Right lung (tissue), 2 donors: ENCODE measurements at regions not wholly inside any gene's neighbourhood (a gene's known extent, or its start where the extent isn't known, plus 50 kb on each side); places are given as distances from the start of the nearest gene placed in this dataset.
"Not testable (repeated sequence)": the region's sequence is repeated elsewhere in the genome, so short reads cannot be mapped to it uniquely, and the experiment has no call there.

Experiments
- DNase-seq, 2 donors: peaks; one replicate each; pipeline ENCODE4 v3.0.0-alpha.2; 2013

DNA sequence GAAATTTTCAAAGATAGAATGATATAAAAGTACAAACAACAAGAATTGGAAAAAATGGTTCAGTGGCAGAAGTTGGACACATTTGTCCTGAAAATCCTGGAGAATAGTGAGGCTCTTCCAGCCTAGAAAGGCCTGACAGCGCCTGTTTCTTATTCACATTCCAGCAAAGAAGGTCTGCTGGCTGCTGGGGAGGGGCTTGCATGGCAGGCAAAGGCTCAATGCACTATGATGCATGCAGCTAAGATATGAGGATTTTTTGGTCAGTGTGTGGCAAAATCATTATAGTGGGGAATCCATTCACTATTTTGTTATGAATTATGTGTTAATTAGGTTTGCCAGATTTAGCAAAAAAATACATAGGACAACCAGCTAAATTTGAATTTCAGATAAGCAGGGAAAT lies 243.9 kb upstream of the SLC30A5 start:
- DNase-seq, result no peak

DNA sequence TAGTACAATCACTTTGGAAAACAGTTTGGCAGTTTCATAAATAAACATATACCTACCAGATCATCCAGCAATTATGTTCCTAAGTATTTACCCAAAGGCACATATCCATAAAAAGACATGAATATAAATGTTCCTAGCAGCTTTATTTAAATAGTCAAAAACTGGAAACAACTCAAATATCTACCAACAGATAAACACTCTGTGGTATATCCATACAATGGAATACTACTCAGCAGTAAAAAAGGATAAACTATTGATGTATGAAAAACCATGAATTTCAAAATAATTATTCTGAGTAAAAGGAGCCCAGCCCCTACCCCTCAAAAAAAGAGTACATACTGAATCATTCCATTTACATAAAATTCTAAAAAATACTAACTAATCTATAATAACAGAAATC lies 232.7 kb upstream of the SLC30A5 start:
- no peak for DNase-seq

DNA sequence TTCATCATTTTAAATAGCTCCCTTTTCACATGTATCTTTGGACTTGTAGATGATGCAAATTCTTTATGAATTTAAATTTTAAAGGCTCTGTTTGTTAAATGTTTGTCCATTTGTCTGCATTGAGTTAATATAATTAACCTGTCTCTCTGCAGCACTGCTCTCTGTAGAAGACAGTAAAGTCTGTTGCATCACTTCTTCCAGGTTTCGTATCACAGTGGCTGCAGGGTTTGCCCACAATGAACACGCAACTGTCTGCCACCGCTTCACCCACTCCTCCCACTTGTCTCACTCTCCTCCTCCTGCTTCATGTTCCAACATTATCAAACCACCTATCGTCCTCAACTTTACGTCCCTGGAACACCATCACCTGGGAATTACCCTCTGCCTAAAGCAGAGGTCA lies 231.3 kb upstream of the SLC30A5 start:
- no peak for DNase-seq

DNA sequence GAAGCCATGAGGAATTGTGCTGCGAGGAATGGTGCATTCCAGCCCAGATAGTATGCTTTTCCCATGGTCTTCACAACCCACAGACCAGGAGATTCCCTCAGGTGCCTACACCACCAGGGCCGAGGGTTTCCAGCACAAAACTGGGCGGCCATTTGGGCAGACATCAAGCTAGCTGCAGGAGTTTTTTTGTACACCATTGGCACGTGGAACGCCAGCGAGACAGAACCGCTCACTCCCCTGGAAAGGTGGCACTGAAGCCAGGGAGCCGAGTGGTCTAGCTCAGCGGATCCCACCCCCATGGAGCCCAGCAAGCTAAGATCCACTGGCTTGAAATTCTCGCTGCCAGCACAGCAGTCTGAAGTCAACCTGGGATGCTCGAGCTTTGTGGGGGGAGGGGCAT lies 228.6 kb upstream of the SLC30A5 start:
- not testable (repeated sequence) for DNase-seq

DNA sequence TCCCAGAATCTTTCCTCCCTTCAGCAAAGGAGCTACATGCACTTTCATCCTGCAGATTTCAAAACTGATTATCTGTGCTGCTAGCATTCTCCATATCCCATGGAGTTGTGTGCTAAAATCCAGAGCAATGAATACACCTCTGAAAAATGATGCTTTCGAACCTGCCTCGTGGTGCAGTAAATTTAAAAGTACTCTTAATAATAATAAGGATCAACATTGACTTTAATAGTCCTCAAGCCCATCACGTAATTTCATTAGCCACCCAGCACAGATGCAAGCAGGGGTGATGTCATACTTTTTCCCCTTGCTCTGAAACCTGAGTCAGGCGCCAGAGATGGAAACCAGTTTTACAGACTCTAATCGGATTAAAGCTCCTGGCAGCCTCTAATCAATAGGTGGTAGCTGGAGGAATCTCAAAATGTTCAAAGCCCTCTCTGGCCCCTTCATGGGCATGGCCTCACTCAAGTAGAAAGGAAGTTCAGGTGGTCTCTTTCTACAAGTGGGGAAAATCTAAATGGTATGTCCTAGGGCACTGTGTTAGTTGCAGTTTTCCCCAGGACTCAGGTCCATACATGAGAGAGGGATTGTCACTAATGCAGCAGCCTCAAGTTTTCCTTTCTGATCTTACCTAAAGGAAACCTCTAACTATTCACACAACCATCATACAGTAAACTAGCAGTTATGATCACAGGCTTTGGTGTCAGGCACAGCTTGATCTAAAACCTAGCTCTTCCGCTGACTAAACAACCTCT lies 221.6 kb upstream of the SLC30A5 start:
- DNase-seq, result no peak

DNA sequence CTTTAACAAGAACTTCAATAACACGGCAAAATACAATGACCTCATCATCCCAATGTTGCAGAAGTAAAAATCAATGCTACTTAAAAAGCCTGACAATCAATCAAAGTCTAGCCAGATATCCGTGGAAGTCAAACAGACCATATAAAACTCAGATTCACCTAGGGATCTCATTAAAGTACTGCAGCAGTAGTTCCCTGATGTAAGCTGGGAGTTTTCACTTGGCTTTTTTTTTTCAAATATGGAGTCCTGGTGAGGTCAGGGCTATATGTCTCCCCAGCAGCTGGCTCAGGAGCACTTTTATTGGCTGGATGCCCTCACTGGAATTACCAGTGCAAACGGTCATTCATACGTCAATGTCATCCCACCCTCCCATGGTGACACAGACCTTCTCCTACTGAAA lies 220.6 kb upstream of the SLC30A5 start:
- DNase-seq, result no peak

DNA sequence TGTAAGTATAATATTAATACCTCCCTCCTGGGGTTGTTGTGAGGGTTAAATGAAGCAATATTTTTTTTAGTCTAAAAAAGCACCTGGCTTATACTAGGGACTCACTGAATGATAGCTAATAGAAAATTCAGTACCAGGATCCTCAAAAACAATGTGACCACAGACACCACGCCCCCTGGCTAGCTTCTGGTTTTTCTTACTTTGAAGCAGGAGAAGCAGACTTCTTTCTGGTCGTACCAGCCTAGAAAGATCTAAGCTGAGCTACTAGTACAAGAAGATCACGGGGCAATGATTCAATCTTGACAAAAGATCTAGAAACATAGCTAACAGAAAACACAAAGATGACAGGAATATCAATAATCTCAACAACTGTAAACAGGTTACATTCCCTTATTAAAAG lies 218.5 kb upstream of the SLC30A5 start:
- no peak for DNase-seq

DNA sequence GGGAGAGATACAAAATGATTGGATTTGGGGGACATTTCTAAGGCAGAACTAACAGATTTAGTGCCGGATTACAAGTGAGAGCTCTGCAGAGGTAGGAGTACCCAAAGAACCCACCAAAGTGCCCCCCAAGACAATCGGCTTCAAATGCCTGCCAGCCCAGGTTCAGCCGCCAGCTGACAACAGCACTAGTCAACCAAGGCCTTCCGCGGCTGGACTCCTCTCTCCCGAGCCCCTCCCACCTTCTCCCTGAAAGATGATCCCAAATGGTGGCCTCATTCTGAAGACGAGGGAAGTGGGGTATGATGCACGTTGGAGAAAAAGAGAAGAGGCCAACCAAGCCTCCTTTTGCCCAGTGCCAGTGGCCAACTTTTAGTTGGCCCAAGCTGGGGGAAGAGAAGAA lies 210.4 kb upstream of the SLC30A5 start:
- no peak for DNase-seq

DNA sequence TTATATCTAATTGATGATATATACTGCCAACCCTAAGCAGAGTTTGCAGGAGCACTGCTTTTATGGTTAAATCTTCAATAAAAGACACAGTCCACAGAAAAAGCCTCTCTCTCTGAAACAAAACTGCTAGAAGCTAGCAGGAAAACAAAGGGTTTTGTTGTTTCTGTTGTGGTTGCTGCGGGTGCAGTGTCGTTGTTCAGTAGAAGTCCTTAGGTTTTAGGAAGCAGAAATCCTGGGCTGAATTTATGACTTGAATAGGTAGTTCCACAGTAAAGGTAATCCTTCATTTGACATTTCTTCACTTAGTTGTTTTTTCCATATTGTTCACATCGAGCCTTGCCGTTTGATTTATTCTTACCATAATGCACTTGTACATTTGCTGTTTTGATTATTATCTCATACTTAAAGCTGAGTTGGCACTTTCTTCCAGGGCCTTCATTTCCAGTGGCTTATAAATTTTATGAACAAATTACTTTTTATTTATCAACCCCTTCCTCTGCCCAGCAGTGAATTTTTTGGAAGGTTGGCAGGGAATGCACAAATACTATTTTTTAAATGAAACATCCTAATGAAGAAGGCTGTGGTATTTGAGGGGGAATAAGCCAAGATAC lies 209.6 kb upstream of the SLC30A5 start:
- no peak for DNase-seq

DNA sequence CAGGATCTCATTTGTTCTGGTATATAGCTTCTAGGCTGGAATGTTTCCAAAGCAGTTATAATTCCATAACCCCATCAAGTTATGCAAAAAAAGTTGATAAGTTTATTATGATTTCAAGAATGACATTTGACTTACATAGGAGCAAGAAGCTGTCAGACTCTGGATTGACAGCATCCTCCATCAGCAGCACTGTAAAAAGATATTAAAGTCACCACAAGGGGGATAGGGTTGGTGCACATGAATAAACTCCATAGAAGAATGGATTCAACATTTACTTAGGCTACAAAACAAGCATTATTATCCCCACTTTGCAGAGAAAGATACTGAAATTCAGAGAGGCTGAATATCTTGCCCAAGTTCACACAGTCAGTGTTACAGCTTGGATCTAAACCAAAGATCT lies 208.9 kb upstream of the SLC30A5 start:
- peak in 1 of 2 donors; percentile 3 for DNase-seq

DNA sequence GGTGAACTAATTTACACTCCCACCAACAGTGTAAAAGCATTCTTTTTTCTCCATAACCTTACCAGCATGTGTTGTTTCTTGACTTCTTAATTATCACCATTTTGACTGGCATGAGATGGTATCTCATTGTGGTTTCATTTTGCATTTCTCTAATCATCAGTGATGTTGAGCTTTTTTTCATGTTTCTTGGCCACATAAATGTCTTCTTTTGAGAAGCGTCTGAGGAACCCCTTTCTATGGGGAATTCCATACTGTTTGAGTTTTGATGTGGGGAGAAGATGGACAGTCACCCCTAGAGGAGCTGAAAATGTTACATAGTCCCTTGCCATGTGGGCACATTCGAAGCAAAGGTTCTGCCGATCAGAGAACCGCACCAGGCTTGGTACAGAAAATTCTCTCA lies 207.0 kb upstream of the SLC30A5 start:
- no peak for DNase-seq

DNA sequence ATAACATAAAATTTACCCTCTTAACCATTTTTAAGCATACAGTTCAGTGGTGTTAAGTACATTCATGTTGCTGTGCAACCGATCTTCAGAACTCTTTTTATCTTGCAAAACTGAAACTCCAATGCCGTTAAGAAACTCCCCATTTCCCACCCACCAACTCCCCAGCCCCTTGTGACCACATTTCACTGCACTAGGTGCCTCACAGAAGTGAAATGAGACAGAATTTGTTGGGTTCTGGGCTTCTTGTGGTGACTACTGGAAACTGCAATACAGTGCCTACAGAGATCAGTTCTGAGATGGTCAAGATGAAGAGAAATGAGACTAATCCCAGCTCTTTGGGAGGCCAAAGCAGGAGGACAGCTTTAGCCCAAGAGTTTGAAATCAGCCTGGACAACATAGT lies 202.1 kb upstream of the SLC30A5 start:
- no peak for DNase-seq

DNA sequence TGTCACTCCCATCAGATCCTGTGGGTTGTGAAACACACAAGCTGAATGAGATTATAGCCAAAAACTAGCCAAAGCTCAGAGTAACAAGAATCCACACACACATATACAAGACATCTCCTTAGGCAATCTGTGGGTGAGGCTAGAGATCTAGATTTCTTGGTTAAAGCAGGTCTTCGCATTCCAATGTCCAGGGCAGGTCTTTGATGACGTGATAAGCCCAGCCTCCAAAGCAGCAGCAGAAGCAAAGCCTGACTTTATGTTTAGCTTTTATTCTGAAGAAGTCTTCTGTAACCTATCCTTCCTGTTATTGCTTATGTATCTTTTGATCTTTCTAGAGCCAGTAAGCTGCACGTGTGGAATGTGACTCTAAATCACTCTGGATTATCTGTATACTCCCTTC lies 199.1 kb upstream of the SLC30A5 start:
- DNase-seq, result no peak

DNA sequence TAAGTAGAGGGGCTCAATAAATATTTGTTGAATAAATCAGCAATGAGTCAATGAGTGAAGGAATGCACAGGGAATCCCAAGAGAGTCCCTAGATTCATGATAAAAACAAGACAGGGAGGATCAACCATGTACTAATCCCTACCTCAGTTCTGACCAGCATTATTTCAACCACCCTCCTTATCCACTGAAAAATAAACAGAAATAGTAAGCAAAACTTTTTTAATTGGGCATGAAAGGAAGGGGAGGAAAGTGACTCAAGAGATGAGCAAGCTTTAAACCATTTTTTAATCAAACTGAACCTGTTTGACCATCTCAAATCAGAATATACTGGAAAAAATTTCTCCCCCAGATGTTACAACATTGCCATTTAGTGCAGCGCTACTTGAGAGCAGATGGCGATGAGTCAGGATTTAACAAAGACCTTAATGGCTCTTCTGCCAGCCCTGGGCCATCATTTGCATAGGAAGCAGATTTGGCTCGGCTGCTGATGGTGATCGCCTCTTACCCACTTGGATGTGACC lies 194.8 kb upstream of the SLC30A5 start:
- DNase-seq, result no peak

DNA sequence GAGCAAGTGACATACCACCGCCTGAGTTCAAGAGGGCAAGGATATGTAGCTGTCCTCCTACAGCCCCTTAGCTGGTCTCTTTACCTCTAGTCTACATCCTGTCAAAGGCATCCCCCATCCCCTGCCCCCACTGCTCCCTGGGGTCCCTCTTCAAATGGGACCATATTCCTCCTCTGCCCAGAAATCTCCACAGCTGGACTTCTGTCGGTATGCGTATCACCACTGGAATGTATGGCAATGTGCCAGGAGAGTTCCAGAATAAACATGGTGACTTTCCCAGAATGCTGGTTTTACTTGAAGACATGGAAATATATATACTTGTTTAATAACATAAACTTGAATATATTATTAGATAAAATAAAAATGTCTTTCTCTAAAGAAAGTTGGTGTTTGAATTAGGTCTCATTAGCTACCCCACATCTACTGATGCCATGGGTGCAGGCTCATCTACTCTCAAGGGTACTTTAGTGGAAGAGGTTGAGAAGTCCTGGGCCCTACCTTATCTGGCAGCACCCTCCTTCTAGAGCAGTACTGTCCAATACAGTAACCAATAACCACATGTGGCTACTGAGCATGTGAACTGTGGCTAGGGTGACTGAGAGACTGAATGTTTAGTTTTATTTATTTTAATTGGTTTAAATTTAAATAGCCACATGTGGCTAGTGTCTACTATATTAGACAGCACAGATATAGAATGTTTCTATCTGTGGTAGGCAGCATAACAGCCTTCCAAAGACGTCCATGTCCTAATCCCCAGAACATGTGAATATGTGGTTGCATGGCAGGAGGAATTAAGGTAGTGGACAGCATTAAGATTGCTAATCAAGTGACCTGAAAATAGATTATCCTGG lies 181.7 kb upstream of the SLC30A5 start:
- peak; percentile 15 to 20 for DNase-seq

DNA sequence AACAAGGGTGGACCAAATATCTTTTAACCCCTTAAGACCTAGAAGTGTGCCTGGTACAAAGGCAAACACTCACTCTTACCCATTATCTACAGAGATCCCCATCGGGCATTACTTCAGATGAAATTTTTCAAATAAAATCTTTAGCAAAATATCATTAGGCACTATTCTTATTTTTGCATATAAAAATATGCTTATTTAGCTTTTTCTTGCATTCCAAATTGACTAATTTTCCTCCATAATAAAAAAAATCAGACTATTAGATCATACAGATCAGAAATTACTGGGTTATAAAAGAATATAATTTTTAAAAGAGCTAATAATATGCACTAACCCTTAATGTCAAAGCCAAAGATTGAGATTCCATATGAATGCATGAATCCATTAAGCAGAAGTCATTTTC lies 178.7 kb upstream of the SLC30A5 start:
- no peak for DNase-seq

DNA sequence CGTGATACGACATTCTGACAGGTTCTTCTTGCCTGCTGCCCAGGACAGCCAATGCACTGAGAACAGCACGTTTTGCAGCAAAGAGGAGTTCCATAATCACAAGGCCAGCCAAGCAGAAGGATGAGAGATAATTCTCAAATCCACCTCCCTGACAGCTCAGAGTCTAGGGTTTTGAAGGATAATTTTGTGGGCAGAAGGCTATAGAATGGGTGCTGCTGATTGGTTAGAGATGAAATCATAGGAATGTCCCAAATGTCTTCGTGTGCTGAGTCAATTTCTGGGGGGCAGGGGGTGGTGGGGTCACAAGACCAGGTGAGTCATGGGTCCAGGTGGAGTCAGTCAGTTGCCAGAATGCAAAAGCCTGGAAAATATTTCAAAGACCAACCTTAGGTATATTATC lies 175.5 kb upstream of the SLC30A5 start:
- DNase-seq, result no peak

DNA sequence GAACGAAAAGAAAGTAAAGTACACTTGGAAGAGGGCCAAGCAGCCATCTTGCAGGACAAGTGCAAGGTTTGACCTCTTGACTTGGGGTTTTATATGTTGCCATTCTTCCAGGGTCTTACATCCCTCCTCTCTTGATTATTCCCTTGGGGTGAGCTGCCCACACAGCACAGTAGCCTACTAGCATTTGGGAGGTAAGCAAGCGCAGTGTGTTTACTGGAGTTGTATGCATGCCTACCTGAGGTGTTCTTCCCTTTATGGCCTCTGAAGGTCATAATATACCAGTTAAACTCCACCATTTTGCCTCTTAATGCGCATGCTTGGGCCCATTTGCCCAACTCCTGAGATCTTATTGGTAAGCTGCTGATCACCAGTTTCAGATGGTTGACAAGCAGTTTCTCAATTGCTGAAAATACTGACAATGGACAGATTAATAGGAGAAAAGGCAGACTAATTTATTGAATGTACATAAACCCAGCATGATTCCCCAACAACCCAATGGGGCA lies 173.8 kb upstream of the SLC30A5 start:
- no peak for DNase-seq

DNA sequence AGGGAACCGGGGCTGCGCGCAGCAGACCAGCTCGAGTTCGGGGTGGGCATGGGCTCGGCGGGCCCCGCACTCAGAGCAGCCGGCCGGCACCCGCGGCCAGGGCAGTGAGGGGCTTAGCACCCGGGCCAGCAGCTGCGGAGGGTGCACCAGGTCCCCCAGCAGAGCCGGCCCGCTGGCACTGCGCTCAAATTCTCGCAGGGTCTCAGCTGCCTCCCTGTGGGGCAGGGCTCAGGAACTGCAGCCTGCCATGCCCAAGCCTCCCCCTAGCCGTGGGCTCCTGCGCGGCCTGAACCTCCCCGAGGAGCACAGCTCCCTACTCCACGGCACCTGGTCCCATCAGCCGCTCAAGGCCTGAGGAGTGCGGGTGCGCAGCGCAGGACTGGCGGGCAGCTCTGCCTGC lies 172.9 kb upstream of the SLC30A5 start:
- no peak for DNase-seq

DNA sequence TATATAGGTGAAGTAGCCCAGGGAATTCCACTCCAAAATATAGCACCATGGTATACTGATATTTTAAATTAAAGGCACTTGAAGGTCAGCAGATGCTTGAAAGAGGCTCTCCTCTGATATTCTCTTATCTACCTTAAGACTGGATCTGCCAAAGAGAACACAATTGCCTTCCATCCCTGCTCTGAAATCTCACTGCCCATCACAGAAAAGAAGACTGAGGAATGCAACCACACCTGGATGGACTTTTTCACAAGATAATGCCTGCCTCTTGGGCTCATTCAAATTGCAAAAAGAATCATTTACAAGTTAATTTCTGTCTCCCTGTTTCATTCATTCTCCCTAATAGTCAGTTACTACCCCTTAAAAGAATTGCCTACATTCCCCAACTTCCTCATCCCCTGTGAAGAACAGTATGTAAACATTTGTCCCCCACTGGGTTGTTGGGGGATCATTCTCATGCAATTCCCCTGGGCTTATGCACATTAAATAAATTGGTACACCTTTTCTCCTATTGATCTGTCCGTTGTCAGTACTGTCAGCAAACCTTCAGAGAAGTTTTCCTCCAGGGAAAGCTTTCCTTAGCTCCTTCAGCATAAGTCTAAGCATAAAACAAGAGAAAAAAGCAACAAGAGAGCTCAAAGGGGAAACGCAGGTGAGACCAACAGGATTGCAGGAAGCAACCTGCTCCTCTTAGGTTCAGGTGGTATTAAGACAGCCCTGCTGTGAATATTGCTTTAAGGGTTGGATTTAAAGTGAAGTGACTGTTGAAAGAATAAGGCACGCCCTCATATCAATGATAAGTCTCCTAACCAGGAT lies 171.4 kb upstream of the SLC30A5 start:
- DNase-seq, result no peak

DNA sequence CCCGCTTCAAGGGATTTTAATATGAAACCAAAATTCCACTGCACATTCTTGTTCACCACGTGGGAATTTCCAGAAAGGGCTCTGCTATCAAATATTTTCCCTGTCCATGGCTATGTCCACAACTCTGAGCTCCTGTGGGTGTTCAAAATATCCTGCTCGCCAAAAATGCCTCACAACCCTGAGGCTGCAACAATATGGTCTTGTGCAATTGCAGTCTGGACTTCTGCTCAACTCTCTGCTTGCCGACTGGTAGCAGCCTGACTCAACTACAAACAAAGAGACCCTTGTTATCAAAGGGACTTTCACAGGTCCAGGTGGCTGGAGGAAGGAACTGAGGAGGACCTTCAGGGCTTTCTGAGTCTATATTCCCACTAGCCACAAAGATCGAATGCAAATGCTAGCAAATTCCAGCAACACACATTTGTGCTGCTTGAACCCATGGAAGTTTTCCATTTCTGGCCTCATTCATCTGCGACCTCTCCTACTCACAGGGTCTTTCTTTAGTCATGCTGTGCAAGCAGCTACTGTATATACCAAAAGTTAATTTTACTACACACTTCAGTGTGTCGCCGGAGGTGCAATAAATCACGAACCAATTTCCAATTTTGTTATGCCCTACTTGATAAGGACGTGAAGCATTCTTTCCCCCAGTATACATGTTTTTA lies 169.2 kb upstream of the SLC30A5 start:
- DNase-seq, result no peak
